Superior temporal gyrus (tissue), 1 donor: ENCODE measurements at regions not wholly inside any gene's neighbourhood (a gene's known extent, or its start where the extent isn't known, plus 50 kb on each side); places are given as distances from the start of the nearest gene placed in this dataset.
"Not testable (repeated sequence)": the region's sequence is repeated elsewhere in the genome, so short reads cannot be mapped to it uniquely, and the experiment has no call there.

Source experiments
- DNase-seq: peaks from one replicate; pipeline ENCODE4 v3.0.0-alpha.2; 2016; ENCODE audit errors: extremely low spot score

DNA sequence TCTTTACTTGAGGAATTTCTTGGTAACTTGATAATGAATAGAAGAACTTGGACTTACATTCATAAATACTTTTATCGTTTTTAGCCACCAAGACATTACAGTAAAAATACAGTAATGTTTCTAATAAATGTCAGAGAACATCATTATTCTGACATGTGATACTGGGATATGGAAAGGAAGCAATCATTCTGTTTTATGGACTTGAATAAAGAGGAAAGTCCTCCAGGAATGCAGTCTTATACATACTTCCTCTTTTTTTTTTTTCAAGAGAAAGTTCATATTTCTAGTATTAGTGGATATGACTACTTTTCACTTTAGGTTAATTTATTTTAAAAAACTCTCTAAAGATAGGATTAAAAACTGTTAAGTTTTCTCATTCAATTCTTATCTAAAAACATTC lies 220.0 kb upstream of the SEMA3C start:
- no peak for DNase-seq

DNA sequence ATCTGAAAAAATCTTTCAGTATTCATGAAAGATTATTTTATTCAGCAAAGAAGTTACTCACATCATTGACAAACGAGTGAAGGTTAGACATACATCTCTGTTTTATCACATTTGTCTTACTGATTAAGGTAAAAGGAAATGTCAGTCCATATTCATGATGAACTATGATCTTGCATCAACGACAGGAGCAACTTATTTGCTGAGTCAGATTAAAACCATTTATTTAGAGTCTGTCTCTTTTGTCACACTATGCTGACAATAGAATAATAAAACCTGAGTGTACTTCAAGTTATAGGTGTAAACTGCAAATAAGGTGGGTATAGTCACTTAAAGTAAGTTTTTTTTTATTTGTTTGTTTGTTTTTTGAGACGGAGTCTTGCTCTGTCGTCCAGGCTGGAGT lies 216.5 kb upstream of the SEMA3C start:
- no peak for DNase-seq

DNA sequence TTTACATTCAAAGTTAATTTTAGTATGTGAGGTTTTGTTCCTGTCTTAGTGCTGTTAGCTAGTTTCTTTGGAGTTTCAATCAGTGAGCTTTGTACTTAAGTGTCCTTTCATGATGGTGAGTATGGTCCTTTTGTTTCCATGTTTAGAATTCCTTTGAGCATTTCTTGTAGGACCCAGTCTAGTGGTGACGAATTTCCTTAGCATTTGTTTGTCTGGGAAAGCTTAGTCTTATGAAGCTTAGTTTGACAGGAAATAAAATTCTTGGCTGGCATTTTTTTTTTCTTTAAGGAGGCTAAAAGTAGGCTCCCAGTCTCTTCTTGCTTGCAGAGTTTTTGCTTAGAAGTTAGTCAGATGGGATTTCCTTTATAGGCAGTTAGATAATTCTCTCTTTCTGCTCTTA lies 209.2 kb upstream of the SEMA3C start:
- DNase-seq: no peak

DNA sequence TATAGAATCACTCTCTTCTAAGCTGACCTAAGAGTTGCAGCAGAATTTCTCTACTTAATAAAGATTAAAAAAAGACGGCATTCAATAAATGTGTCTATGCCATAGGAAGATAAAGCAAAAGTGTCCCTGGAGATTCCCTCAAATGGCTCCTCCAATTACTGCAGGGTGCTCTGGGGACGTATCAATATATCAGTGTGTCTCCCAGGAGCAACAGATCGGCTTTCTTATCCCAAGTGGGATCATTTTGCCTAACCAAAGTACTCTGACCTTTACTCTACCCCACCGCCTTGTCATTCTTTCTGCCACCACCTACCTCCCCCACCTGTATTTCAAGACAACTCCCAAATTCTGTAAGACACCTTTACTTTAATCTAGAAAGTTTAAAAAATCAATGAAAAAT lies 202.0 kb upstream of the SEMA3C start:
- no peak for DNase-seq

DNA sequence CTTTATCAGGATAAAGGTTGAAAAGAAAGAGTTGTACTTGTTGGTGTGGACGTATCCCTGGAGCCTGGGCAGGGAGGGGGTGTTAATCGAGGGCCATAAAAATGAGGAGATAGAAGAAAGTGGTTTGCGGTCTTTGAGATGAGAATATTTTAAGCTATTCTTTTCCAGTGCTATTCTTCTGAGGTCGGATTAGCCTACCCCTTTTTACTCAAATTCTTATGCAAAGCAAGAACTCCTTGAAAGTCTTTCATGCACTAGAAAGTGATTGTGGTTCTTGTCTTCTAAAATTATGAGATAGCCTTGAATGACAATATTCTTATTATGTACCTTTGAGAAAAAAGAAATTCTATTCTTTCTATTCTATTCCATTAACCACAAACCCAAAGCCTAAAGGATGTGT lies 201.3 kb upstream of the SEMA3C start:
- DNase-seq: no peak

DNA sequence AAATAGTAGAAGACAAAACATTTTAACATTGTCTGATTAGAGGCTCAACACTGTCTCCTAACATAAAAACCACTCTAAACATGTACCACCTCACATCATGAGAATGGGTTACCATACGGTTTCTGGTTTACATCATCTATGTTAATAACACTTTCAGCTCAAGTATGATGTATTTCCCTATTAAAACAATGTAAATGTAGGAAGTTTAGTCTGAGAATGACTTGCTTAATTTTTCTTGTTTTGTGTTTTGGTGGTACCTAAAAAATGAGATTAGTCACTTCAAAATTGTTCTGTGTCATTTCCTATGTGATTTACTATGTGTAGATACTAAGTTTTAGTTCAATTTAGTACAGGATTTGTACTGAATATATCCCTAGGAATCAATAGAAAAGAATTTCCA lies 195.8 kb upstream of the SEMA3C start:
- no peak for DNase-seq

DNA sequence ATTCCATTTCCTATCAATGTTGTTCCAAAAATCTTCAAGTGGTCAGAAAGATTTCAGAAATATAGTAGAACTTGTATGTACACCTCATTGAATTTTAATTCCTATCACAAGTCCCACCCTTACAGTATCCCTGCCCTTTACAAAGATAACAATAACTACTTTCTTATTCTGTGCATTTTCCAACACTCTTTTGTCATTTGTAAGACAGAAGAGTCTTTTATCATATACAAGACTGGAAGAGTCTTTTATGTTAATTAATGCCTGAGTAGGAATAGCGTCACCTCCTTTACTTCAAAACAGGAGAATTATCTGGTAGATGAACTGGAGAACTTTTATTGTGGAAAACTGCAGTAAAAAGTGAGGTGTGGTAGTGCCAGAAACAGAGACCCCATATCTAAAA lies 193.9 kb upstream of the SEMA3C start:
- DNase-seq: no peak

DNA sequence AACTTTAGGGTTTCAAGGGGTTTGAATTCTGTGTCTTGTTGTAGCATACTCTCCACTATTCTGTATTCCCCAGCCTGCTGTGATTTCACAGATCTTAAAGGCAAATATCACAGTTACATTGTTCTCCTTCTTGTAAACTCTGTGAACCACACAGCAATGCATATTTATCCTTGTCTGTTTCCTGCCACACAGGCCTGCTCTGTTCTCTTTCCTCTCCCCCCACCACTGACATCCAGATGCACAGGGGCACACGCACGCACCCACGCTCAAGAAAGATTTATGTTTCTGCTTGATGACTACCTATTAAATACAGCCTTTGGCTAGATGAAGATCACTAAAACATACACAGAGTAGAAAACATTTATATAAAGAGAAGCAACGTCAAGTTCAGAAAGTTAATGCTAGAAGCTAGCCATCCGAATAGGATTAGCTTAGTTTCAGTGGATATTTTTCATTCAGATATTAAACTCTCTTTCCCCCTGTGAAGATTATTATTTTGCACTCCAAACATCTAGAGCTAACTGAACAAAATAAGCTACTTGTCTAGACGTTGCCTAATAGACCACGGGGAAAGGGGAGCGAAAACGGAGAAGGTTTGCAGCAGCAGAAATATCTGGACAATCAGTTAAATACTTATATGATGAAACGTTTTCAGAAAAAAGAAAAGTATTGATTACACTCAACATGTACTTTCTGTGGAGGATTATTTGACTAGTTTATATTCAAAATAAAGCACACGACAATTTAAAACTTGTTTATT lies 193.1 kb upstream of the SEMA3C start:
- no peak for DNase-seq

DNA sequence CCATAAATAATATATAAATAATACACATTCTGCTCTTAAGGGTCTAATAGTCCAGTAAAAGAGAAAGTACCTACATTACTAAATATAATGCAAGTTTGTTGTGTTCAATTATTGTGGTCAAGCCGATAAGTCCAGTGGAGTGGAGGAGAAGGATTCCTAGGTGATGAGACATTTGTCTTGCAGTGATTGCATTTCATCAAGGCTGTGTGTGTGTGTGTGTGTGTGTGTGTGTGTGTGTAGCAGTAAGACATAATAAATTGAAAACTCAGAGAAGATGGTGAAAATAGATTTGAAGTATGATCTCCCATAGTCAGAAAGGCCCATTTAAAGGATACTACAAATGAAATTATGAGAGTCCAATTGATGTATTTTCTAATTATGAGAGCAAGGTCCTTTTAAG lies 192.5 kb upstream of the SEMA3C start:
- DNase-seq: no peak

DNA sequence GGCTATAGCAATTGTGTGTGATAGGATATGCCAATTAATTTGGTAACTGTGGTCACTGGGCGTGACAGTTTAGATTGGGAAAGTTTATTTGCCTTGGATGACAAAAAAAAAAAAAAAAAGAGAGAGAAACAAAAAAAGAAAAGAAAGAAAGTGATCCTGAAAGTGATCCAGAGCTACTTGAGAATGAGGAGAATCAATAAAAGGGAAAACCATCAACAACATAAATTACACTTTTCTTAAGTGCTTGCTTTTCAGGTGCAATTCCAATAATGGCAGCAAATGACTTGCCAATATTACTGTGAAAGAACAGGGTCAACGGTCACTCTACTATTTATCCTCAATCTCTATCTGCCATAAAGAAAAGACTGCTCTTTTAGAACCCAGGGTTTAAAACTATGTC lies 191.8 kb upstream of the SEMA3C start:
- DNase-seq: no peak

DNA sequence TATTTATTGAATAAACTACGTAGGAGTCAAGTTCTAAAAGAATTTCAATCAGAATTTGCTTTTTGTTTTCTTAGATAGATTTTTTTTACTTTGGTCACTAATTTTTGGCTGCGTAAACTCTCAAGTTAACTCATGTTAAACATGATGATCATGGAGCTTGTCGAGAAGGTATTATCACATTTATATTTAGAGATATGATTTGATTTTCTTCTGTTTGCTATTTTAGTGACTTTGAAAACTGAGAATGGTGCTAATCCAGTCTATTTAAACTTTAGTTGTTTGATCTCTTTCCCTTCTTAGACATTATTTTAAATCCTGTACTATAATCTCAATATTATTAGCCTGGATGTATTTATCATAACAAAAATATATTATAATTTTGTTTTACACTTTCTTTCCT lies 179.4 kb upstream of the SEMA3C start:
- DNase-seq: no peak

DNA sequence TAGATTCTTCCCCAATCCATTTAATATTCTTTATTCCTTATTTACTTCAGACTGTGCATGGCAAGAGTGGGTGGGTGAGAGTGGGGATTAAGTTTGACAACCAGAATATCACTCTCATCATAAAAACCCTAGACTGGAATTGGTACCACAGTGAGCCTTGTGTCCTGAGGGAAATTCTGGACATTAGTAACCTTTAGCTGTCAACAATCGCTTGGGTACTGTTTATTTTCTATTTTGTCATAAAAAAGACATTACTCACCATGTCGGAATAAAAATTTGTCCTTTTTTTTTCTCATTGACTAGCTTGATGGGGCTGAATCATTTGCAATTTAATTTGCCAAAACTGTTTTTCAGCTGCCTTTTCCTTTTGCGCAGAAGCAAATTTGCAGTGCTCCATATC lies 176.1 kb upstream of the SEMA3C start:
- no peak for DNase-seq

DNA sequence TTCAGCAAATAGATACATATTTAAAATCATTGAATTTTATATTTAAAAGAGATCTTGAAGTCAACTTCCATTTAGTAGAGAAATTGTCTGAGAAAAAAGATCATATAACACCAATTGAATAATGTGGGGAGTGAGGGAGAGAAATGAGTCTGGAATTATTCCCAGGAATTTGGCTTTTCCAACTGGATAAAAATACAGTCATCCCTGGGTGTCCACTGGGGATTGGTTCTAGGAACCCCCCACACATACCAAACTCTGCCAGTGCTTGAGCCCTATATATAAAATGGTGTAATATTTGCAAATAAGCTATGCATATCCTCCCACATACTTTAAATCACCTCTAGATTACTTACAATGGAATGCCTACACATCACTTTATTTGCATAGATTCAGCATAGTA lies 162.8 kb upstream of the SEMA3C start:
- no peak for DNase-seq

DNA sequence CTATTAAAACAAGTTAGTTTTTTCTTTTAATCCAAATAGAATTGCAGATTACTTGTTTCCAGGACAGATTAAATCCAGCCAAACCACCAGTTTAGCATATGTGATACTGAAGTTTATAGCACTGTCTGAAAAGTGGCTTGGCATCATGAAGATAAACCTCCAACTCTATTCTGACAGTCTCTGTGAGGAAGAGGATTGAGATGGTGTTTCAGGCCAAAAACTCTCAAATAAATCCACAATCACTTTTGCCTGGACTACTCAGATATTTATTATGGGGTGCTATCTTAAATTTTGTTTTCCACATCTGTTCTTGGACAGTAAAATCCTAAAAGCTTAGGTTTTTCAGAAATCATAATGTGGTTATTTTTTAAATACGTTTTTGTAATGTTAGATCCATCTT lies 161.7 kb upstream of the SEMA3C start:
- DNase-seq: no peak

DNA sequence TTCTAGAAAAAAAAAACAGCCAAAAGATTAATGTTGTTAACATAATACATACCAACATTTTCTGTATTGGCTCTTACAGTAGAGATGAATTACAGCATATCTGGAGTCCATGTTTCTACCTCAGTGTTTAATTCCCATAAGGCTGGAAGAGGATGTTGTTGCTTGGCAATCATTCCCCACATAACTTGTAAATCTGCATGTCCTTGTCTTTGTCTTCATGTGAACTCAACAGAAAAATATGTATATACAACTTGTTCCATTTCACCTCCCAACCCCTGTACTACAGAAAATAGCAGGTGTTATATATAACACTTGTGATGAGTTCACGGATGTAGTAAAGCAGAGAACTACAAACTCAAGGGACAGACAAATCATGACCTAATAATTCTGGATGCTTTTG lies 160.9 kb upstream of the SEMA3C start:
- DNase-seq: no peak

DNA sequence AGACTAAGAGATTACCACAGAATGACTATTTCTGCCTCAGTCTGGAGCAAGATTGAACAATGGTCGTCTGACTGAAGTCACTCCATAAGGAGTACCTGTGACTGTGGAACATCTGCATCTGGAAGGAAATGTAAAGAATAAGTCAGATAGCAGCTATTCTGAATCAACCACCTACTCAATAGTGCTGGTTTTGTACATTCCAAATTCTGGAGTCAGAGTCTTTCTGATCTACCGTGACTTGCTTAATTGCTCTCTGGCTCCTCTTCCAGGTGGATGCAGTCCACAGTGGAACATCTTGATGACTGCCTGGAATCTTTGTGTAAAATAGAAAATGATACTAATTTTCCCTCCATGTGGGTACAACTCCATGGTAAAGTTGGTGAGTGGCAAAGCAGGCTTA lies 156.3 kb upstream of the SEMA3C start:
- DNase-seq: no peak

DNA sequence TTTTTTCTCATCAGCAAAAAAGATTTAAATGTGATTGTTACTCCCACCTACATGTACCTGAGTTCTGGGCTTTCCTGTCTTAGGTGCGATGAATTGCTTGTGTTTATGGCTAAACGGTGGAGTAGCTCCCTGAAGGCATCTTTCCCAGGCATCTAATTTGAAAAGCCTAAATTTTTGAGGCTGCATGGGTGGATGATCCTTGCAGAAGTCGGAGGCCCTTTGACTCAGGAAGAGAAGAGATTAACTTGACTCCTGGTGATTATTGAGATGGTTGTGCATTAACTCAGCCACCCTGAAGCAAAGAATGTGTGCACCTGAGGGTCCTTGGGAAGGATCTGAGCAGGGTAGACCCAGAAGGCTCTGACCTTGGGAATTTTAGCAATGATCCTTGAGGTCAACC lies 155.6 kb upstream of the SEMA3C start:
- DNase-seq: no peak

DNA sequence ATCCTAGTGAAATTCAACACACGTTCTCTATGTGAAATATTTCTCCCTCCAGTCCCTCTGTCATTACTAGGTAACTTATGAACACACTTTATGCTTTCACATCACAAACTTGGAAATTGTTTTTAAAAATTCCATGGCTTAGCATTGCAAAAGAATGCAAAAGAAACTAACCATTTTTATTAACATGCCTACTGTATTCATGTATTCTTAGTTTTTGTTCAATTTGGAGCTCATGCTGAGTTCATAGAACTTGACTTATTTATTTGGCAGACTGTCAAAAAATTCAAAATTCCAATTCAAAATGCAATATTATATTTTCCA lies 155.0 kb upstream of the SEMA3C start:
- no peak for DNase-seq

DNA sequence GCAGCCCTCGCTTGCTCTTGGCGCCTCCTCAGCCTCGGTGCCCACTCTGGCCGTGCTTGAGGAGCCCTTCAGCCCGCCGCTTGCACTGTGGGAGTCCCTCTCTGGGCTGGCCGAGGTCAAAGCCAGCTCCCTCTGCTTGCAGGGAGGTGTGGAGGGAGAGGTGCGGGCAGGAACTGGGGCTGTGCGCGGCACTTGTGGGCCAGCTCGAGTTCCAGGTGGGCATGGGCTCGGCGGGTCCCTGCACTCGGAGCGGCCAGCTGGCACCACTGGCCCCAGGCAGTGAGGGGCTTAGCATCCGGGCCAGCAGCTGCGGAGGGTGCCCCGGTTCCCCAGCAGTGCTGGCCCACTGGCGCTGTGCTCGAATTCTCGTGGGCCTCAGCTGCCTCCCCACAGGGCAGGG lies 152.1 kb upstream of the SEMA3C start:
- DNase-seq: no peak

DNA sequence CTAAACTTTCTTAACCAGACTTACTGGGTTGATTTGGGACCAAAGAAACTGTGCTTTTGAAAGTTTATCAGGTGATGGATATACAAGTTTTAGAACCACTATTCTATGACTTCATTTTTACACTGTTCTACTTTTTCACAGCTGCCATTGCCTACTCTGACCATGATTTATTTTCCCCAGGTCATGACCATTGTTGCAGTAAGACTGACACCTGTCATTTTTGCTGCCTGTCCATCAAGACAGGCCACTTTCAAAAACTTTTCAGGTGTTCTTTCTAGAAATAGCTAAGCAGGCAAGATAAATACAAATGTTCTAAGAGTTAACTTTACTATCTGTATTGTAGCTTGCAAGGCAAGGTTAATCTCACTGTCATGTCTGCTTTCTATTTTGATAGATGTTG lies 147.9 kb upstream of the SEMA3C start:
- peak; percentile 1 for DNase-seq

DNA sequence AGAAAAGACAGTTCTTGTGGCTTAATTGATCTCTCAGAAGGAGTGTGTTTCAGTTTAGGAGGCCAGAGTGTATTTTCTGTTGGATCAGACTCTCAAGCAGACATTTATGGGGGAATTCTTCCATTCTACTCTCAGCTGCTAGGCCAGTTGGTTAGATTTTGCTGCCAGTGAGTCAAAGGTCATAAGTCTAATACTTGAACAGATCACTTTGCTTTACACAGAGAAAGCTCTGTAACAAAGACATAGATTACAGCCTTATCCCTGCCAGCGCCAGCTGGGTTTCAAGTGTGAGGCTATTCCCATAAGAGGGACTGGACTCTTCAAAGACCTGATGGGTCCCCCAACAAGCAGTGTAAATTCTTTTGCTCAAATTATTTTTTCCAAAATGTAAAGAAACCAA lies 145.6 kb upstream of the SEMA3C start:
- peak; percentile 13 for DNase-seq

DNA sequence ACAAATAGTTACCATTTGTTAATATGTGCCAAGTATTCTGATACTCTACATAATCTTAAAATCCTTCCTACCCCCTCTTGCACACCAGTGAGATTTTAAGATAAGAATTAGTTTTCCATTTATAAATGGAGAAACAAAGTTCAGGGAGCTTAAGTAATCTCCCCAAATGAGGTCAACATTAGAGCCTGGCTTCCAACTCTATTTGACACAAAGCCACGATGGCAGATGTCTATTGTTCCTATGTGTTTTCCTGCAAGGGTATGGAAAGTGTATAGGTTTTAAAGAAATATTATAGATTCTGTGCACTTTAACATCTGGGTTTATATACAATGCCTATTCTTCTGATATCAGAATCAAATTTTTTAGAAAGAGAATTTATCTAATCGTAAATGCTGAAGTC lies 143.9 kb upstream of the SEMA3C start:
- no peak for DNase-seq

DNA sequence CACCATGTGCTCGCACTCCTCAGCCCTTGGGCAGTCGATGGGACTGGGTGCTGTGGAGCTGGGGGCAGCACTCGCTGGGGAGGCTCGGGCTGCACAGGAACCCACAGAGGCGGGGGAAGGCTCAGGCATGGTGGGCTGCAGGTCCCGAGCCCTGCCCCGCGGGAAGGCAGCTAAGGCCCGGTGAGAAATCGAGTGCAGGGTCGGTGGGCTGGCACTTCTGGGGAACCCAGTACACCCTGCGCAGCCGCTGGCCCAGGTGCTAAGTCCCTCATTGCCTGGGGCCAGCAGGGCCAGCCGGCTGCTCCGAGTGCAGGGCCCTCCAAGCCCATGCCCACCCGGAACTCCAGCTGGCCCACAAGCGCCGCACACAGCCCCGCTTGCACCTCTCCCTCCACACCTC lies 138.6 kb upstream of the SEMA3C start:
- not testable (repeated sequence) for DNase-seq

DNA sequence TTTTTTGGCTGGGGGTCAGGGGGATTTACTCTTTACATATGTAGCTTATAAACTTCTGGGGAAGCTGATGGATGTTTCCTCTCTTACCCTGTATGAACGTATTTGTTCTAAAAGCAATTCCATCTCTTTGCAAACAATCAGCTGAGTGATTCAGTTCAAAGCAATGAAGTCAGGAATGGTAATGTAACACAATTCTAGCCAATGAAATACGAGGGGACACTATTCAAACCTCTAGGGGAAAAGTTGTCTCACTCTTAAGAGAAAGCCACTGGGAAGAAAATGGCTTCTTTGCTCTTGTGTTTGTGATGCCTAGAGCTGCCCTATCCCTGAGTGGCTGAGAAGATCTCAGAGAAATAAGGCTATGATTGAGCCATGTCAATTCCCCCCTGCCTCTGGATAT lies 134.8 kb upstream of the SEMA3C start:
- no peak for DNase-seq
